ENCODE measurements at regions not wholly inside any gene's neighbourhood (a gene's known extent, or its start where the extent isn't known, plus 50 kb on each side); places are given as distances from the start of the nearest gene placed in this dataset.

DNA sequence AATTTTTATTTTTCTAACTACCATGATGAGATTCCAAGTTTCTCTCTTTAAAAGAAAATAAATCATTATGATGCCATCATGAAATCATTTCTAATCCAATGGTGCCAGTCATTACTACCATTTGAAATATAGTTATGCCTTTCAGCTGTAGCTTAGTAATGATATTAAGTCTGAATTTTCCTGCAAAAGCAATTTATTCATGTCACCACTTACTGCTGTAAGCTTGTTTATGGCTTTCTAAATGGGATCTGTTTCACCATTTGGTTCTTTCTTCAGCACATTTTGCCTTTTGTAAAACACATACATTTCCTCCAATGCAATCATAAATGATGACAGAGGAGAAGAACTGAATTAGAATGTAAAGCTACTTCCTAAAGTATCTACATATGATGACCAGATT, 130.5 kb downstream of the SEM1 start:
- TF ChIP-seq GABPA (IDR thresholded peaks at IDR 0.05 in 1 of 2, conservative IDR thresholded peaks at IDR 0.05 in 1 of 2), result no peak
- no peak for TF ChIP-seq RAD21 (IDR thresholded peaks at IDR 0.05)
- TF ChIP-seq, protein P1, sequence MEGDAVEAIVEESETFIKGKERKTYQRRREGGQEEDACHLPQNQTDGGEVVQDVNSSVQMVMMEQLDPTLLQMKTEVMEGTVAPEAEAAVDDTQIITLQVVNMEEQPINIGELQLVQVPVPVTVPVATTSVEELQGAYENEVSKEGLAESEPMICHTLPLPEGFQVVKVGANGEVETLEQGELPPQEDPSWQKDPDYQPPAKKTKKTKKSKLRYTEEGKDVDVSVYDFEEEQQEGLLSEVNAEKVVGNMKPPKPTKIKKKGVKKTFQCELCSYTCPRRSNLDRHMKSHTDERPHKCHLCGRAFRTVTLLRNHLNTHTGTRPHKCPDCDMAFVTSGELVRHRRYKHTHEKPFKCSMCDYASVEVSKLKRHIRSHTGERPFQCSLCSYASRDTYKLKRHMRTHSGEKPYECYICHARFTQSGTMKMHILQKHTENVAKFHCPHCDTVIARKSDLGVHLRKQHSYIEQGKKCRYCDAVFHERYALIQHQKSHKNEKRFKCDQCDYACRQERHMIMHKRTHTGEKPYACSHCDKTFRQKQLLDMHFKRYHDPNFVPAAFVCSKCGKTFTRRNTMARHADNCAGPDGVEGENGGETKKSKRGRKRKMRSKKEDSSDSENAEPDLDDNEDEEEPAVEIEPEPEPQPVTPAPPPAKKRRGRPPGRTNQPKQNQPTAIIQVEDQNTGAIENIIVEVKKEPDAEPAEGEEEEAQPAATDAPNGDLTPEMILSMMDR (IDR thresholded peaks at IDR 0.05; ENCODE audit: low read depth, low read length, missing input control), result no peak
- TF ChIP-seq YY1 (IDR thresholded peaks at IDR 0.05), result no peak
- TF ChIP-seq RXRA (IDR thresholded peaks at IDR 0.05), result no peak
- TF ChIP-seq SP1 (IDR thresholded peaks at IDR 0.05), result no peak
- TF ChIP-seq, protein P2, sequence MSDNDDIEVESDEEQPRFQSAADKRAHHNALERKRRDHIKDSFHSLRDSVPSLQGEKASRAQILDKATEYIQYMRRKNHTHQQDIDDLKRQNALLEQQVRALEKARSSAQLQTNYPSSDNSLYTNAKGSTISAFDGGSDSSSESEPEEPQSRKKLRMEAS (IDR thresholded peaks at IDR 0.05), result no peak
- TF ChIP-seq, protein P3, sequence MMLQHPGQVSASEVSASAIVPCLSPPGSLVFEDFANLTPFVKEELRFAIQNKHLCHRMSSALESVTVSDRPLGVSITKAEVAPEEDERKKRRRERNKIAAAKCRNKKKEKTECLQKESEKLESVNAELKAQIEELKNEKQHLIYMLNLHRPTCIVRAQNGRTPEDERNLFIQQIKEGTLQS (IDR thresholded peaks at IDR 0.05), result no peak
- TF ChIP-seq, protein P4, sequence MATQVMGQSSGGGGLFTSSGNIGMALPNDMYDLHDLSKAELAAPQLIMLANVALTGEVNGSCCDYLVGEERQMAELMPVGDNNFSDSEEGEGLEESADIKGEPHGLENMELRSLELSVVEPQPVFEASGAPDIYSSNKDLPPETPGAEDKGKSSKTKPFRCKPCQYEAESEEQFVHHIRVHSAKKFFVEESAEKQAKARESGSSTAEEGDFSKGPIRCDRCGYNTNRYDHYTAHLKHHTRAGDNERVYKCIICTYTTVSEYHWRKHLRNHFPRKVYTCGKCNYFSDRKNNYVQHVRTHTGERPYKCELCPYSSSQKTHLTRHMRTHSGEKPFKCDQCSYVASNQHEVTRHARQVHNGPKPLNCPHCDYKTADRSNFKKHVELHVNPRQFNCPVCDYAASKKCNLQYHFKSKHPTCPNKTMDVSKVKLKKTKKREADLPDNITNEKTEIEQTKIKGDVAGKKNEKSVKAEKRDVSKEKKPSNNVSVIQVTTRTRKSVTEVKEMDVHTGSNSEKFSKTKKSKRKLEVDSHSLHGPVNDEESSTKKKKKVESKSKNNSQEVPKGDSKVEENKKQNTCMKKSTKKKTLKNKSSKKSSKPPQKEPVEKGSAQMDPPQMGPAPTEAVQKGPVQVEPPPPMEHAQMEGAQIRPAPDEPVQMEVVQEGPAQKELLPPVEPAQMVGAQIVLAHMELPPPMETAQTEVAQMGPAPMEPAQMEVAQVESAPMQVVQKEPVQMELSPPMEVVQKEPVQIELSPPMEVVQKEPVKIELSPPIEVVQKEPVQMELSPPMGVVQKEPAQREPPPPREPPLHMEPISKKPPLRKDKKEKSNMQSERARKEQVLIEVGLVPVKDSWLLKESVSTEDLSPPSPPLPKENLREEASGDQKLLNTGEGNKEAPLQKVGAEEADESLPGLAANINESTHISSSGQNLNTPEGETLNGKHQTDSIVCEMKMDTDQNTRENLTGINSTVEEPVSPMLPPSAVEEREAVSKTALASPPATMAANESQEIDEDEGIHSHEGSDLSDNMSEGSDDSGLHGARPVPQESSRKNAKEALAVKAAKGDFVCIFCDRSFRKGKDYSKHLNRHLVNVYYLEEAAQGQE (IDR thresholded peaks at IDR 0.05), result no peak

All from liver (tissue), 3 donors.